Fibroblast of upper back skin (primary cell): ENCODE measurements at regions not wholly inside any gene's neighbourhood (a gene's known extent, or its start where the extent isn't known, plus 50 kb on each side); places are given as distances from the start of the nearest gene placed in this dataset.
"Not testable (repeated sequence)": the region's sequence is repeated elsewhere in the genome, so short reads cannot be mapped to it uniquely, and the experiment has no call there.

Experiments
- DNase-seq: peaks from one replicate; pipeline ENCODE4 v3.0.0-alpha.2; 2013

- not testable (repeated sequence) for DNase-seq
Observed at GRCh38 chr4:3967204-3967603, 201.0 kb downstream of the ADRA2C start.

GRCh38 chr4:3972626-3973025 is 206.4 kb downstream of the ADRA2C start:
- DNase-seq, result not testable (repeated sequence)

GRCh38 chr4:3973581-3974200 is 207.5 kb downstream of the ADRA2C start:
- not testable (repeated sequence) for DNase-seq

GRCh38 chr4:3983518-3984125 is 217.4 kb downstream of the ADRA2C start:
- peak; percentile 52 for DNase-seq

DNA sequence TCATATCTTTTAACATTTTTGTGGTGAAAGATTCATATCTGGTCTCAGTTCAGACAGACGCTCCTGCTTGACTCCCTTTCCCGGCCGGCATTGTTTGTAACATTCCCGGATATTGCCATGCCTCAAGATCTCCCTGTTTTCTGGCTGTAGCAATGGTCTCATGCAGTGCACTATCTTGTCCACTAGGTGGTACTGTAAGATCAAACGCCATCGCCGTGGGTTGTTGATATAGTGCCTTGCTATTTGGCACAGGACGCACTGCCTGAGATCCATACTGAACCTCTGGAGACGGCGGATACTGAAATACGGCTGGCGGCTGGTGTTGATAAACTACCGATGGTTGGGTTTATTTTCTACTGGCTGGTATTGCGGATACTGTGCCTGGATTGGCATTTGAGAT is 218.6 kb downstream of the ADRA2C start:
- not testable (repeated sequence) for DNase-seq

- DNase-seq, result not testable (repeated sequence)
Observed at GRCh38 chr4:3986412-3986811, 220.2 kb downstream of the ADRA2C start.

DNA sequence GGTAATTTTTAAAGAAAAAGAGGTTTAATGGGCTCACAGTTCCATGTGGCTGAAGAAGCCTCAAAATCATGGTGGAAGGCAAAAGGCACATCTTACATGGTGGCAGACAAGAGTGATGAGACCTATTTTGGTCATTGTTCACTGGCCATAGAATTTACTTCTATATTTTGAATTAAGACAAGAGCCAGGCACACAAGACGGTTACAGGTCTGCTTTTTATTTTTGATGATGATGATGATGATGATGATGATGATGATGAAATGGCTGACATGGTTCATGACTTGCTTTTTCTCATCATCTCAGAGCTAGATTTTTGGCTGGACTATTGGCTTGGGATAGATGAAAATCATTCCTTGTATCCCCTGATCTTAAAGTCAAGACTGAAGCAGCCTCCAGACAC is 229.3 kb downstream of the OTOP1 start:
- not testable (repeated sequence) for DNase-seq

DNA sequence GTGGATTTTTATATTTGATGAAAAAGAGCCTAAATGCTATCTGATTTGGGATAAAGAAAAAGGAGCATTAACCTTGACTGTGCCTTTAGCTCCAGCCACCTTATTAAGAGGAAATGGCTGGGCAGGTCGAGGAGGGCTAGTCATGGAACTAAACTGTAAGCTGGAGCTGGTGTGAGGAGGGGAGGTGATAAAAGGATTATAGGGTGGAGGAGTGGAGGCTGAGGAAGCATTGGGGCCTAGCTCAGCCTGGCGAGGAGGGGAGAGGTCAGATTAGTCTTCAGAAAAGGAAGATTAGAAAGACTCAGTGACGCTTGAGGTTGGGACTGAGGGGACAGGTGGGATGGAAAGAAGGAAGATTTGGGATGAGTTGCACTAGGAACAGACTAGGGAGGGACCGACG is 222.7 kb downstream of the OTOP1 start:
- not testable (repeated sequence) for DNase-seq

DNA sequence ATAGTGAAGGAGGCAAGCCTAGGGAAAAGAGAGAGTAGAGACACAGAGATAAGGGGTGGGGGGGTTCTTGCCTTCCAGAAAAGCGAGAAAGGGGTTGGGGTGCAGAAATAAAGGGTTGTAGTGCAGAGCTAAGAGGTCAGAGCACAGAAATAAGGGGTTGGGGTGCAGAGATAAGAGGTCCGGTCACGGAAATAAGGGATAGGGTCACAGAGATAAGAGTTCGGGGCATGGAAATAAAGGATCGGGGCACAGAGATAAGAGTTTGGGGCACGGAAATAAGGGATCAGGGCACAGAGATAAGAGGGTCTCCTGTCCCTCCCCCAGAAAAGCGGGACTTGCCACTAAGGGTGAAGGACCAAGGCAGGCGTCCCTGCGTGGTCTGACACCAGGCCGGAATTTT is 222.0 kb downstream of the OTOP1 start:
- DNase-seq, result not testable (repeated sequence)

DNA sequence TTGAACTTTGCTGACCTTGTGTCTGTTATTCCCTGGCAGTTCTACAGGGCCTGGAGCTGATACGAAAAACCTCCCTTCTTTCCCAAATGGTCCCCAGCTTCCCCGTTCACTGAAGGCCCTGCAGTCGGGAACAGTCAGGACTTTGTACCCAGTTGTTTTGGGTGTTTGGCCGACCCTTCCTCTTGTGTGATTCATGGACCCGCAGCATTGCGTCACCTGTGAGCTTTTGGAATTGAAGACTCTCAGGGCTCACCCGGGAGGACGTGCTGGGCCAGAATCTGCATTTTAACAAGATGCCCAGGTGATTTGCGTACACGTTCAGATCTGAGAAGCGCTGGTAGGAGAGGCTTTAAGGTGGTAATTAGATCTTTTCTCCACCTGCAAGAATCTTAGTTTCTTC is 220.4 kb downstream of the OTOP1 start:
- not testable (repeated sequence) for DNase-seq

DNA sequence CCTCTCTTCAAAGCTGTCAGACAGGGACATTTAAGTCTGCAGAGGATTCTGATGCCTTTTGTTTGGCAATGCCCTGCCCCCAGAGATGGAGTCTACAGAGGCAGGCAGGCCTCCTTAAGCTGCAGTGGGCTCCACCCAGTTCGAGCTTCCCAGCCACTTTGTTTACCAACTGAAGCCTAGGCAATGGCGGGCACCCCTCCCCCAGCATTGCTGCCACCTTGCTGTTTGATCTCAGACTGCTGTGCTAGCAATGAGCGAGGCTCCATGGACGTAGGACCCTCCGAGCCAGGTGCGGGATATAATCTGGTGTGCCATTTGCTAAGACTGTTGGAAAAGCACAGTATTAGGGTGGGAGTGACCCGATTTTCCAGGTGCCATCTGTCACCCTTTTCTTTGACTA is 207.7 kb downstream of the OTOP1 start:
- not testable (repeated sequence) for DNase-seq

- DNase-seq, result not testable (repeated sequence)
Observed at GRCh38 chr4:4021161-4021560, 205.6 kb downstream of the OTOP1 start.

GRCh38 chr4:4026708-4027107 is 200.0 kb downstream of the OTOP1 start:
- not testable (repeated sequence) for DNase-seq

DNA sequence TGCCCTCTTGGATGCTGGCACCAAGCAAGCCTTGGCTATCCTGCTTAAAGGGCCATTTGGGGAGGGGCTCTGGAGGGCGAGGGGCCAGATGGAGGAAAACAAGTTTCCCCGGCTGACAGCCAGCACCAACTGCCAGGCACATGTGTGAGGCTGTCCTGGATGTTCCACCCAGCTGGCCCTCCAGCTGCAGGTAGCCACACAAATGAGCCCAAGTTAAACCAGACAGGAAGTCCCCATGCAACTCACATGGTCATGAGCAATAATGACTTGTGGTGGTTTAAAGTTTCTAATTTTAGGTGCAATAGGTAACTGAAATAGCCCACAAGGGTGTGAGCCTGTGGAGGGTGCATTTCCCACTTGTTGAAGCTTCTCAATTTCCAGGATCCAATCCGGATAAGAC is 198.0 kb downstream of the OTOP1 start:
- DNase-seq, result not testable (repeated sequence)

GRCh38 chr4:4030509-4030908 is 196.2 kb downstream of the OTOP1 start:
- DNase-seq, result not testable (repeated sequence)

- not testable (repeated sequence) for DNase-seq
Observed at GRCh38 chr4:4031446-4032135, 195.1 kb downstream of the OTOP1 start.

DNA sequence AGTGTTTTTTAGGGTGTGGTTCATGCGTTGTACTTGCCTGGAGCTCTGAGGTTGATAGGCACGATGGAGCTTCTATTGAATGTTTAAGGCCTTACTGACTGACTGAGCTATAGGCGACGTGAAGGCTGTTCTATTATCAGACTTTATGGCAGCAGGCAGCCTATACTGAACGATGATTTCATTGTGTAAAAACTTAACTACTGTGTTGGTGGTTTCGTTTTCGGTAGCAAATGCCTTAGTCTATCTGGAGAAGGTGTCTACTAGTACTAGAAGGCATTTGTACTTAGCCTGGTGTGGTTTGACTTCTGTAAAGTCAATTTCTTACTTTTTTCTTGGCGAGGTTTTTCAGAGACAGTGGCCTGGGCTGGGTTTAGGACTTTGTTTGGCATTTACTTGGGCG is 194.4 kb downstream of the OTOP1 start:
- DNase-seq, result not testable (repeated sequence)

DNA sequence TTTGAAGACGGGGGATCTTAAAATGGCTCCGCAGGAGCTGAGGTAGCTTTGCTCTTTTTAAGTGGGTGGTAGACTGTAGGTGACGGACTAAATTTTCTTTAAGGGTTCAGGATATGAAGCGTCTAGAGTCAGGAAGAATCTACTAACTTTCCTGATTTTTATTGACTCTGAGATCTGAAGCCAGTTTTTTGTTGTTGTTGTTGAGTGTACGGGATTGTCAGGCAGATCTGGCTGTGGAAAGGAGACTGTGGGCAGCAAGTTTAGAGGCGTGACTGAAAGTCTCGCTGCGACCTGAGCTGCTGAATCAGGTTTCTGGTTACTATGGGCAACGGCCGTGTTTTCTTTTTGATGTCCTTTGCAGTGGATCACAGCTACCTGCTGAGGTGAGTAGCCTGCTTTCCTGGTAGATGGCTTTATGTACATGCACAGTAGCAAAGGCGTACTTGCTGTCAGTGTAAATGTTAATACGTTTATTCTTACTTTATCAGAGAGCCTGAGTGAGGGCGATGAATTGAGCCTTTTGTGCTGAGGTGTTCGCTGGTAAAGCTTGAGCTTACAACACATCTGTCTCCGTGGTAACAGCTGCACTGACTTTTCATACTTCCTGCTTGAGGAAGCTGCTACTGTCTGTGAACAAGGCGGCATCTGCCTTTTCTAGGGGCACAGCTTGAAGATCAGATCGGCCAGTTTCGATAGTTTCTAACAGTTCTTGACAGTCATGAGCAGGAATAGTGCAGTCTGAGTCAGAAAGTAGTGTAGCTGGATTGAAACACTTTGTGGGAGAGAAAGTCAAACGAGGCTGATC is 193.7 kb downstream of the OTOP1 start:
- DNase-seq, result not testable (repeated sequence)

GRCh38 chr4:4037399-4038138 is 189.2 kb downstream of the OTOP1 start:
- DNase-seq, result not testable (repeated sequence)

DNA sequence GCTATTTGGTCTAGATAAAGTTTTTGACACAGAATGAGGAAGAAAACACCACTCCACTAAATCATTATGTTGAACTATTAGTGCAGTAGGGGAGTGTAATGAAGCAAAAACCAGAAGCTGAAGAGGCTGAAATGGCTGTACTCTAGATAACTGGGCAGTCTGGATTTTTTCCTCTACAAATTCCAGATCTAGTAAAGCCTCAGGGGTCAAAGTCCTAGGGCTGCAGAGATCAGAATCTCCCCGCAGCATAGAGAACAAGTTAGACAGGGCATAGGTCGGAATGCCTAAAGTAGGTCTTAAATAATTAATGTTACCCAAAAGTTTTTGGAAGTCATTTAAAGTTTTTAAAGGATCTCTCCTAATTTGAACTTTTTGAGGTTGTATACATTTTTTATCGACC is 180.9 kb downstream of the OTOP1 start:
- DNase-seq, result not testable (repeated sequence)

- DNase-seq, result not testable (repeated sequence)
Observed at GRCh38 chr4:4046686-4047085, 180.0 kb downstream of the OTOP1 start.

- not testable (repeated sequence) for DNase-seq
Observed at GRCh38 chr4:4047202-4047601, 179.5 kb downstream of the OTOP1 start.
